A549 (cell line): ENCODE measurements at regions not wholly inside any gene's neighbourhood (a gene's known extent, or its start where the extent isn't known, plus 50 kb on each side); places are given as distances from the start of the nearest gene placed in this dataset.

Experiments
- CHD2 ChIP-seq: fragments of 150-350 bp; IDR thresholded peaks from 2 replicates; pipeline ENCODE4 v1.6.1; 2014; ENCODE audit warnings: low read length; ENCODE audit not compliant: partially characterized antibody
- EHF ChIP-seq: fragments of 250-450 bp; sonication (Bioruptor Pico); IDR thresholded peaks from 2 replicates; pipeline ENCODE4 v1.5.0; 2020; ENCODE audit warnings: mild to moderate bottlenecking
- EP300 ChIP-seq, 2 experiments: fragments of >200 bp; sonication (Bioruptor Twin); formaldehyde crosslinking; IDR thresholded peaks; 2 replicates in 1 of 2; 3 replicates in 1 of 2; pipeline ENCODE4 v1.6.1; 2016 to 2017
- ESRRA ChIP-seq: fragments of 150-350 bp; IDR thresholded peaks from 2 replicates; pipeline ENCODE4 v1.6.1; 2014; ENCODE audit warnings: mild to moderate bottlenecking, low read length, borderline replicate concordance
- JUN ChIP-seq, 2 experiments: fragments of >200 bp; sonication (Bioruptor Twin); formaldehyde crosslinking; IDR thresholded peaks; 2 replicates in 1 of 2; 3 replicates in 1 of 2; pipeline ENCODE4 v1.6.1; 2016 to 2017
- MAZ ChIP-seq: fragments of 150-350 bp; IDR thresholded peaks from 2 replicates; pipeline ENCODE4 v1.6.1; 2014; ENCODE audit warnings: antibody characterized with exemption, low read depth, low read length, borderline replicate concordance
- MYC ChIP-seq: IDR thresholded peaks from 2 replicates; pipeline ENCODE4 v1.6.1; 2012; ENCODE audit warnings: mild to moderate bottlenecking, inconsistent platforms, low read length, improper control_type of control experiment, borderline replicate concordance
- POLR2A ChIP-seq: IDR thresholded peaks from 2 replicates; pipeline ENCODE4 v1.6.1; 2012; ENCODE audit warnings: mild to moderate bottlenecking, low read length
- RAD21 ChIP-seq, 2 experiments: fragments of >200 bp in 1 of 2; sonication (Bioruptor Twin) in 1 of 2; formaldehyde crosslinking in 1 of 2; IDR thresholded peaks in 1 of 2; conservative IDR thresholded peaks in 1 of 2; 2 replicates in 1 of 2; 3 replicates in 1 of 2; pipeline ENCODE4 v1.6.1; 2012 to 2018; ENCODE audit warnings: inconsistent platforms in 1 of 2
- RNF2 ChIP-seq: fragments of 200-600 bp; sonication (generic); IDR thresholded peaks from 2 replicates; pipeline ENCODE4 v1.6.1; 2016; ENCODE audit warnings: low read depth, mild to moderate bottlenecking, antibody characterized with exemption, moderate library complexity, borderline replicate concordance
- TF ChIP-seq, protein P1 (sequence below): fragments of >200 bp; sonication (Bioruptor Twin); formaldehyde crosslinking; IDR thresholded peaks from 3 replicates; pipeline ENCODE4 v1.5.1; 2016
- TF ChIP-seq, protein P2 (sequence below): IDR thresholded peaks from 2 replicates; pipeline ENCODE4 v1.6.1; 2012

DNA sequence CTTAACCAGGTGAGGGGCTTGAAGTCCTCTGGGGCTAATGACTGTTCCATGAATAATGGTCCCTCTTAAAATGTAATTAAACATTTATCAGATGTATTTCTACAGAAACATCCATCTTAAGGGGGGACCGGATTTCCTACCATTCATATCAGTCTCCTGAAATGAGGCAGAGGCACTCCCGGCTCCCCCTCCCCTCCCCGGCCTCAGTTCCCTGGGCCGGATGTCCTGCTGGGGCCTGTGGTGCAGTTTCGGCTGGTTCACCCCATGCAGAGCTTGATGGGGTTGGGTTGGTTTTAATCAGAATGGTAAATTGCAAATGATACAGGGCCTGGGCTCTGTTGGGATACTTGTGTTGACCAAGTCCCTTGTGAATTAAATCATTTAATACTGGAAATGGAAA, 349.4 kb downstream of the PREX1 start:
- no peak for TF ChIP-seq ESRRA
- TF ChIP-seq, protein P1, sequence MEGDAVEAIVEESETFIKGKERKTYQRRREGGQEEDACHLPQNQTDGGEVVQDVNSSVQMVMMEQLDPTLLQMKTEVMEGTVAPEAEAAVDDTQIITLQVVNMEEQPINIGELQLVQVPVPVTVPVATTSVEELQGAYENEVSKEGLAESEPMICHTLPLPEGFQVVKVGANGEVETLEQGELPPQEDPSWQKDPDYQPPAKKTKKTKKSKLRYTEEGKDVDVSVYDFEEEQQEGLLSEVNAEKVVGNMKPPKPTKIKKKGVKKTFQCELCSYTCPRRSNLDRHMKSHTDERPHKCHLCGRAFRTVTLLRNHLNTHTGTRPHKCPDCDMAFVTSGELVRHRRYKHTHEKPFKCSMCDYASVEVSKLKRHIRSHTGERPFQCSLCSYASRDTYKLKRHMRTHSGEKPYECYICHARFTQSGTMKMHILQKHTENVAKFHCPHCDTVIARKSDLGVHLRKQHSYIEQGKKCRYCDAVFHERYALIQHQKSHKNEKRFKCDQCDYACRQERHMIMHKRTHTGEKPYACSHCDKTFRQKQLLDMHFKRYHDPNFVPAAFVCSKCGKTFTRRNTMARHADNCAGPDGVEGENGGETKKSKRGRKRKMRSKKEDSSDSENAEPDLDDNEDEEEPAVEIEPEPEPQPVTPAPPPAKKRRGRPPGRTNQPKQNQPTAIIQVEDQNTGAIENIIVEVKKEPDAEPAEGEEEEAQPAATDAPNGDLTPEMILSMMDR = no peak
- TF ChIP-seq POLR2A = no peak
- no peak for TF ChIP-seq EP300 (IDR thresholded peaks at IDR 0.05)
- no peak for TF ChIP-seq RAD21 (conservative IDR thresholded peaks at IDR 0.05 in 1 of 2, IDR thresholded peaks at IDR 0.05 in 1 of 2)
- no peak for TF ChIP-seq RNF2
- TF ChIP-seq JUN (IDR thresholded peaks at IDR 0.05) = no peak
- no peak for TF ChIP-seq CHD2
- TF ChIP-seq, protein P2, sequence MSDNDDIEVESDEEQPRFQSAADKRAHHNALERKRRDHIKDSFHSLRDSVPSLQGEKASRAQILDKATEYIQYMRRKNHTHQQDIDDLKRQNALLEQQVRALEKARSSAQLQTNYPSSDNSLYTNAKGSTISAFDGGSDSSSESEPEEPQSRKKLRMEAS = no peak
- TF ChIP-seq EHF = no peak
- no peak for TF ChIP-seq MAZ
- TF ChIP-seq MYC = no peak
